GM19372 (cell line): ENCODE measurements at regions not wholly inside any gene's neighbourhood (a gene's known extent, or its start where the extent isn't known, plus 50 kb on each side); places are given as distances from the start of the nearest gene placed in this dataset.

Source experiments
- ATAC-seq: cut with Tn5 transposase; IDR thresholded peaks from one replicate; pipeline ENCODE4 v1.9.1; 2021; ENCODE audit warnings: mild to moderate bottlenecking, low read depth, moderate library complexity; ENCODE audit not compliant: unreplicated experiment

- ATAC-seq = no peak
Observed at GRCh38 chr4:151830168-151830567, 69.4 kb upstream of the GATB start.

GRCh38 chr4:151829309-151829708 lies 68.5 kb upstream of the GATB start:
- no peak for ATAC-seq

- no peak for ATAC-seq
Observed at GRCh38 chr4:151824656-151825055, 63.8 kb upstream of the GATB start.

- no peak for ATAC-seq
Observed at GRCh38 chr4:151822331-151822730, 61.5 kb upstream of the GATB start.

GRCh38 chr4:151820004-151820403 lies 59.2 kb upstream of the GATB start:
- no peak for ATAC-seq

- no peak for ATAC-seq
Observed at GRCh38 chr4:151811403-151811802, 50.6 kb upstream of the GATB start.
